SHP77 (cell line): ENCODE measurements at regions not wholly inside any gene's neighbourhood (a gene's known extent, or its start where the extent isn't known, plus 50 kb on each side); places are given as distances from the start of the nearest gene placed in this dataset.
A peak's percentile ranks its signal among the peaks of the same experiment; 100 is the strongest.
"Not testable (repeated sequence)": the region's sequence is repeated elsewhere in the genome, so short reads cannot be mapped to it uniquely, and the experiment has no call there.

Source experiments
- DNase-seq, 2 experiments: peaks; one replicate each; lab custom pipeline; 2025; lab: John Stamatoyannopoulos, UW

DNA sequence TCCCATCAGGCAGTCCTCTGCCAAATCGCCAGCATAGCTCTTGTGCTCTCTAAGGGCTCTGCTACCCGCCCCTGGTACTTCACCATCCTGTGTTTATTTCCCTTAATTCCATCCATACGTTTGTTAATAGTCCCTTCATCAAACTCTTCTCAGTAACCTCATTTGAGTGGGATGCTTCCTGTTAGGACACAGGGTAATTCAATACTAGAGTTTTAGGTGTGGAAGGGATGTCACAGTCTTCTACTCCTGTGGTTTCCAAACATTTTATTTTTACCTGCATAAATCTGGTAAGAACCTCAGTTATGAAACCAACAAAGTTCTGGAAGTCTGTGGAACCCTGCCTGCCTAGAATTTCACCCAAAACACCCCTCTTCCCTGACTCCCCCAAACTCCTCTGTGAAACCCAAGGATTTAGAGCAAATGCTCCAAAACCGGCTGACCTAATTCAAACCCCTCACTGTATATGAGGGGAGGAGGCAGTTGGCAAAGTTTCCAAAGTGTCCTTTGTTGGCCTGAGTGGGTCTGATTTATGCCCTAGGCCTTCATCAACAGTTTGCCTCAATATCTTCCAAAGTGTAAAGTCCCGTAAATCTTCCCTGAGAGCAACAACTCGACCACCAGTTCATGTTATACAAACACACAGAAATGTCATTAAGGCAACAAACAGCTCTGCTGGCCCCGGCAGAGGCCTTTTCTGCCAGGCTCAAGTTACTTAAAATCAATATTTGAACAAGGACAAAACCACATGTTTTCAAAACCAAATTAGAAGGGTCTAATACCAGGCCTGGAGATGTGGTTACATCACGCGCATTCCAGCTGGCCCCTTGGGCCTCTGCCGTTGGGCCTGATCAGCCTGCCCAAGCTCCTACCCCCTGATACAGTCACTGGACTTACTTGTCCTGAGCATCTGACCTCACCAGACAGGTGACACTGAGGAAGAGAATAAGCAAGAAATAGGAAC lies 82.4 kb upstream of the FGGY start:
- peak; percentile 95 to 97 for DNase-seq

- DNase-seq = peak in 1 of 2 experiments; percentile 8
Measured at GRCh38 chr1:59215766-59216291, 81.1 kb upstream of the FGGY start.

DNA sequence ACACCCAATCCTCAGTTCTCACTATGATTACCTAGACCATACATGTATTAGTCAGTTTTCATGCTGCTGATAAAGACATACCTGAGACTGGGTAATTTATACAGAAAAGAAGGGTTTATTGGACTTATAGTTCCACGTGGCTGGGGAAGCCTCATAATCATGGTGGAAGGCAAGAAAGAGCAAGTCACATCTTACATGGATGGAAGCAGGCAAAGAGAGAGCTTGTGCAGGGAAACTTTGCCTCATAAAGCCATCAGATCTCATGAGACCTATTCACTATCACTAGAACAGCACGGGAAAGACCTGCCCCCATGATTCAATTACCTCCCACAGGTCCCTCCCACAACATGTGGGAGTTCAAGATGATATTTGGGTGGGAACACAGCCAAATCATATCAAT lies 79.5 kb upstream of the FGGY start:
- not testable (repeated sequence) for DNase-seq

- no peak for DNase-seq
Measured at GRCh38 chr1:59218521-59219236, 78.2 kb upstream of the FGGY start.

GRCh38 chr1:59219916-59220315 lies 77.0 kb upstream of the FGGY start:
- no peak for DNase-seq

GRCh38 chr1:59220356-59220755 lies 76.5 kb upstream of the FGGY start:
- peak; percentile 47 to 51 for DNase-seq

DNA sequence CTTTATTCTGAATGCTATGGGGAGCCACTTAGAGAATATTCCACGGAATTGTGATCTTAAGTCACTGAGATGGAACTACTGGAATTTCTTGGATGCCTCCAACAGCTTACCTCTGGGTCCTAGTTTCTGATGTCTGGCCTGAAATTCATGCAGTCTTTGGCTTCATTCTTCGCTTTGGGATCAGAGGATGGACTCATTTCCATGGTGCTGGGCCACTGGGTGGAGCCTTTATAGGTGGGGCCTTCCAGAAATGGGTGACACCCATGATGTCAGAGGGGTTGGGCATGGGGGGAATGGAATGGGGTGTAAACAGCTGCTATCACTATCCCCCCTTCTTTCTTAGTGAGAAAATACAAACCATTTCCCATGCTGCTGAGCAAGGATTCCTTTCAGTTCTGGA lies 73.7 kb upstream of the FGGY start:
- no peak for DNase-seq

DNA sequence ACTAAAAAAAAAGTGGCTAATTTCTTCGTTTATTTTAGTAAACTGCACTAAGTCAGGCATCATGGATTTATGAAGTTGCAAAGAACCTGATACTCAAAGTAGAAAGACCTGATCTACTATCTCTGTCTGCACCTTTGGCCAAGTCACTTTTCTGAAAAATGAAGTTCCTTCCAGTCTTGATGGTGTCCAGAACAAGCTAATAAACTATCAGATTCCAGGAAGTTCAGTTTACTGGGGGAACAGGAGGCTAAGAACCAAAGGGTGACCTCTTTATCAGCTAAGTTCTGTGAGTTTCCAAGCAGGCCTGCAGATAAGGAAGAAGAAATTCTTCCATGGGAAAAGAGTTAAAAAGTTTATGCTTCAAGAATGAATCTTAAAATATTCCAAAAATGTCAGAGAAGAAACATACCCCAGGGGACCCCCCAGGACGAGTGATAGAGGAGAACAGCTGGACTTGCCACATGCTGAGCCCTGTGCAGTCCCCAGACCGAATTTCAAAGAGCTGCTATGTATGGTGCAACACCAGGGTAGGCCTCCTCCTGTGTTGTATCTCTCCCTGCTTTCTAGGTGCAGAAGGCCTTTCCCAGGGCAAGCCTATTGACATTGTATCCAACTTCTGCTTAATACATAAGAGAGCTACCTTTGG lies 72.8 kb upstream of the FGGY start:
- DNase-seq = no peak

DNA sequence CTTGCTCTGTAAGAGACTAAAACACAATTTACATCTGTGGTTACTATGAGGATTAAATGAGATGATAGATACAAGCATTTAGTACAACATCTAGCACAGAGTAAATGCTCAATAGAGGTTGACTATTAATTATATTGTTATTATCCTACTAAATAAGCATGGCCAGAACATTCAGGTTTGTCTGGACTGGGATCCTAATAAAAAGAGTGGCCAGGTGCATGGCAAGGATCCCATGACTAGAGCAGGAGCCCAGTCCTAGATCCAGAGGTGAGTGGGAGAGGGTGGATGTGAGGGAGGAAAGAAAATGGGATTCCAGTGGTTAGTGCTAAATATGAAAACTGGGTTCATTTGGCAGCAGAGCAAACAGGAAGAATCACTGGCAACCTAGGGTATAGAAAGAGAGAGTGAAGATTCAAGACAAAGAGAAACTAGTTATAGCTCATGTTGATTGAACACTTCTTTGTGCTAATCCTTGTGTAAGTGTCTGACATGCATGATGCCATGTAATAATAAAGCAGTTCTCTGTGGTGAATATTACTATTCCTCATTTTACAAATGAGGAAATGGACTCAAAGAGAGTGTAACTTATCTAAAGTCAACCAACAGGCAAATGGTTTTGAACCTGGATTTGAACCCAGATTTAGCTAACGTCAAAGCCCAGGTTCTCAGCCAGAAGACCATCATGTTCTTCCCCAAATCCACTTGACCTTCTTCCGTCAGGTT lies 71.1 kb upstream of the FGGY start:
- no peak for DNase-seq

DNA sequence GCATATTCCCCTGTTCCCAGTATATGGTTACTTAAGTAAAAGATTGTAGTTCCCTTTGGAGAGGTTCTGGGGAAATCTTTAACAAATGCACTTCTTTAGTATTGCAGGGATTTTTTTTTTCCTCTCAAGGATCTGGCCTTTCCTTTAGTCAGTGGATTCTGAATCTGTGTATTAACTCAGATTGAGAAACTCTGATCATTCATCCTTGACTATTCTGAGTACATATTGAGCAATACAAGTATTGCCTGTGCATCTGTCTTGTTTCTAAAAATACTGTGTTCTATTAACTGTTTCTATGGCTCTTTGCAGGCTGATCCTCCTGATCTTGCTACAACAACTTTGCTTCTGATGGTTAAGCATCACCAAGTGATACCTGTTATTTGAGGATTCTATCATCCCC lies 67.8 kb upstream of the FGGY start:
- DNase-seq = no peak

GRCh38 chr1:59230622-59231021 lies 66.3 kb upstream of the FGGY start:
- DNase-seq = no peak

DNA sequence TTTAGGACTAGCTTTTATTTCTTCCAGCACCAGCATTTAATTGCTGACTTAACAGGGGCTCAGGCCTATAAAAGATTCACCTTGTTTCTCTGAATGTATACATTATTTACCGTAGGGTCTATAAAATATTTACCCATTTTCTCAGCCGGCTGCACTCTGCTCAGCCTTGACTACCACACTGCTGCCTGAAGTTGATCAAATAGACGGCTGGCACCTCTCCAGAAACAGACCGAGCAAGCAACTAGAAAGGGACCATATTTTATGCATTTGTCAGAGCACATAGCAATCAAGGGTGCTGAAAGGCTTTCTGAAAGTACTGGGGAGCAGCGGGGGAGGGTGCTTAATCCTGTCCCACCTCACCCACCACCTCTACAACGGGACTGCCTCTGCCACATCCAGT lies 64.7 kb upstream of the FGGY start:
- DNase-seq = peak; percentile 70 to 88

DNA sequence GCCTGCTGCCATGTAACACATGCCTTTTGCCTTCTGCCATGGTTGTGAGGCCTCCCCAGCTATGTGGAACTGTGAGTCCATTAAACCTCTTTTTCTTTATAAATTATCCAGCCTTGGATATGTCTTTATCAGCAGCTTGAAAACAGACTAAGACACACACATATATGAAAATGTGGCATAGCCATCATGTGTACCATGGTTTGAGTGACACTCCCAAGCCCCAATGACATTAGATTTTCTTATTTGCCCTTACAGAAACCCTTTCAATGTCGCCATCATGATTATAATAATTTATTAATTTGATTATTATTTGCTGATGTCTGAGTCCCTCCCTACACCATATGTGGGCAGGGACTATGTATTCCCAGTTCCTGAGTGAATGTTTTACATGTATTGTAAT lies 63.5 kb upstream of the FGGY start:
- DNase-seq = no peak

DNA sequence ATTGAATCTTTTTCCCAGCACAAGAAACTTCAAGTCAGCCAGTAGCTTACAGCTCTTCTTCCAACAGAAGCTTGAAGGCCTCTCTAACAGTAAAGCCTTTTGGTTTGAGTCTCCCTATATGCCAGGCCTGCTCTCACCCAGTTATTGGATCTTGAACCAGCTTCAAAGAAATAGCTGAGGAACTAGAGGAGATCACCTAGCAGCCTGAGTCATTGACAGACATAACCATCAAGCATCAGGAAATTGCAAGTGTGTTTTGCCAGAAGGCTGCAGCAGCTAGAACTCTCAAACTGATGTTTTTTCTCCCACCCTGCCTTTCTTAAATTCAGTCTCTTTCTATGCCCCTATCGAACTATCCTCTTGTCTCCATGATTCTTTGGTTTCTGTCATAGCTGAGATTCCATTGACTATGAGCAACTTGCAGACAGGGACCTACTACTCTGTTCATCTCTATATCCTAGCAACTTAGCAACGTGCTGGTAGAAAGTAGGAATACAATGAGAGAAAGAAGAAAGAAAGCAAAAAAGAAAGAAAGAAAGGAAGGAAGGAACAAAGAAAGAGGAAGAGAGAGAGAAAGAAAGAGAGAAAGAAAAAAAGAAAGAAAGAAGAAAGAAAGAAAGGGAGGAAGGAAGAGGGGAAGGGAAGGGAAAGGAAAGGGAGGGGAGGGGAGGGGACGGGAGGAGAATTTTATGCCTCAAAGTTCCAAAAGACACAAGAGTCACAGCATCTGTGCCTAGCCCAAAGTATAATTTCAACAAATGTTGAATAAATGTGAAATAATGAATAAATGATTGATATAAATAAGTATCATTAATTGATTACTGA lies 60.0 kb upstream of the FGGY start:
- DNase-seq = no peak

- DNase-seq = peak; percentile 67 to 69
Measured at GRCh38 chr1:59237900-59238299, 59.0 kb upstream of the FGGY start.

- DNase-seq = peak; percentile 48 to 57
Measured at GRCh38 chr1:59238333-59238934, 58.5 kb upstream of the FGGY start.

DNA sequence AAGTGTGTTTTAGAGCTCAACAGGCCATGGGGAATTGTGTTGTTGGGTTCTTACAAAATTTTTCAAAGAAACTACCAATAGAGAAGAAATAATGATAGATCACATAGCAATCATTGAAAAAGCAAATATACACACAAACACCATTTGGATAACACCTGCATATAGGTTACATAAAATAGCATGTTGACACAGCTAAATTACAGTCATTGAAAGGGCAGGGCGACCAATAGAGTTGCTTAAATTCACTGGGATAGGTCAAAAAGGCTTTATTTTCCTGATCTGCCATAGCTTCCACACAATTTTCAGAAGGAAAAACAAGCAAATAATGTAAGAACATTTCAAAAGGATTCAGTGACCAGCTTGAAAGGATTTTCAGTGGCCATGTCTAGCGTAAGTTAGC lies 57.9 kb upstream of the FGGY start:
- DNase-seq = no peak

GRCh38 chr1:59241909-59242308 lies 55.0 kb upstream of the FGGY start:
- no peak for DNase-seq

DNA sequence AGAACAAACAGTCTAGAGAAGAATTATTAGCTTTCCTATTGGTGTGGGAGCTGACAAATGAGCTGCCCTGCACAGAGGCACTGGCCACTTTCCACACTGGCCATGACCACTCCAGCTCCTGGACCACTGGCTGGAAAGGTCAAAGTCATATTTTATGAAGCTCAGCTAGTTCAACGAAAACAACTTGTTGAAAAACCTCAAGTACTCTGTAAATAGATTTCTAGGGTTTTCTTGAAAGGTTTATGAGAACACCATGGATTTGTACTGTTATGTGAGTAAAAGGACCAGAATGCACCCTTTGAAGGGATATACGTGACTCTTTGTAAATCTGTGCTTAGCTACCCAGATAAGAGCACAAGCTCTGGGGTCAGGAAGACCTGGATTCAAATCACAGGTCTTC lies 54.5 kb upstream of the FGGY start:
- peak in 1 of 2 experiments; percentile 8 for DNase-seq

GRCh38 chr1:59243550-59243949 lies 53.3 kb upstream of the FGGY start:
- peak in 1 of 2 experiments; percentile 7 for DNase-seq
